HG03439 (cell line): ENCODE measurements at regions not wholly inside any gene's neighbourhood (a gene's known extent, or its start where the extent isn't known, plus 50 kb on each side); places are given as distances from the start of the nearest gene placed in this dataset.

Experiments used
- ATAC-seq: cut with Tn5 transposase; IDR thresholded peaks from one replicate; pipeline ENCODE4 v1.9.1; 2021; ENCODE audit warnings: mild to moderate bottlenecking, moderate library complexity; ENCODE audit not compliant: unreplicated experiment

DNA sequence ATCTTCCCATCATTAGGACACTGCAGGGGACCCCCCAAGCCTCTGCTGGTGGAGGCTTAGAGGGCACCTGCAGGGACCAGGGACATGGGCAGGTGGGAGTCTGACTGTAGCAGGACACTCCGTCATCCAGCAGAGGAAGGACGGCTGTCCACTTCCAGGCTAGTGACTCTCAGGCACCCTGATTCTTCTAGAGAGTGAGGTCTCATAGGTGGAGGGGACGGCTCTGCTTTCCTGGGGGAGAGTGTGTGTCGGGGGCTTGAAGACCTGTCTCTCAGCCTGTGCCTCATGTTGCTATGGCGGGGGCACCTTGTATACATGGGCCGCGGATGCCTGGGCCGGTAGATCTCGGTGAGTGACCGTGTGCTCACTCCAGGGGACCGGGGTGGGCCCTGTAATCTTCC lies 1116.6 kb downstream of the BRD1 start:
- no peak for ATAC-seq

DNA sequence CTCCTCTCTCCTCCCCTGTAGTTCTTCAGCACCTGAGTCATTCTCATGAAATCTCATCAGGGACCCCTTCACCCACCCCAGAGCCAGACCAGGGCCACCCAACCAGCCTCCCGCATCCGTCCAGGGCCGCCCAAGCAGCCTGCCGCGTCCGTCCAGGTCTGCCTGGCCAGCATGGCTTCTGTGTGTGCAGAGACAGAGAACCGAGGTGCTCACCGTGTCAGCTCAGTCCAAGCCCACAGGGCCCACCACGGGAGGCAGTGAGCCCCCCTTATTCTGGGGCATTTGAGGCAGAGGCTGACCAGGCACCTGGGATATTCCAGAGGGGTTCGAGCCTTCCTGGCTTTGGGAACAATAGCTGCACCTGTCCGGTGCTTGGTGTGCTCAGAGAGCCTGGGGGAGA lies 1117.3 kb downstream of the BRD1 start:
- ATAC-seq = no peak

- no peak for ATAC-seq
Observed at GRCh38 chr22:48709976-48710375, 1117.7 kb downstream of the BRD1 start.

DNA sequence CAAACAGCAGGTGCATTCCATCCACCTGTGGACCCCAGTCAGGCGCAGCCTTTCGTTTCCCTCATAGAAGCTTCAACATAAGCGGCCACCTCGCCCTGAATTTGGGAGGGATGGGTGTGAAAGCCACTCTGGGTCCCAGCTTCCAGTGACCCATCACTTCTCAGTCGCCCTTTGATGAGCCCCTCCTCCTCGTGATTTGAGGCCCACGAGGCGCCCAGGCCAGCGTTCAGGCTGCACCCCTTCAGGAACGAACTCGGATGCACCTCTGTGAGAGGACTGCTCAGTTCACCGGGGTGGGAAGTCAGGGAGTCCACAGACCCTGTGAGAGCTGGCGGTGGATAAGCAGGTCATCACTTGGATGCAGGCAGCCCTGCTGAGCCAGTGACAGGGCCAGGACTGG lies 1118.2 kb downstream of the BRD1 start:
- ATAC-seq = no peak

GRCh38 chr22:48708558-48709245 lies 1119.0 kb downstream of the BRD1 start:
- ATAC-seq = no peak

- no peak for ATAC-seq
Observed at GRCh38 chr22:48707763-48708557, 1119.7 kb downstream of the BRD1 start.

GRCh38 chr22:48706934-48707762 lies 1120.5 kb downstream of the BRD1 start:
- ATAC-seq = no peak

GRCh38 chr22:48705917-48706605 lies 1121.6 kb downstream of the BRD1 start:
- no peak for ATAC-seq

- no peak for ATAC-seq
Observed at GRCh38 chr22:48705159-48705916, 1122.3 kb downstream of the BRD1 start.

GRCh38 chr22:48704335-48704734 lies 1123.3 kb downstream of the BRD1 start:
- ATAC-seq = no peak

GRCh38 chr22:48703265-48703941 lies 1124.3 kb downstream of the BRD1 start:
- ATAC-seq = no peak

GRCh38 chr22:48702573-48703264 lies 1125.0 kb downstream of the BRD1 start:
- ATAC-seq = no peak

DNA sequence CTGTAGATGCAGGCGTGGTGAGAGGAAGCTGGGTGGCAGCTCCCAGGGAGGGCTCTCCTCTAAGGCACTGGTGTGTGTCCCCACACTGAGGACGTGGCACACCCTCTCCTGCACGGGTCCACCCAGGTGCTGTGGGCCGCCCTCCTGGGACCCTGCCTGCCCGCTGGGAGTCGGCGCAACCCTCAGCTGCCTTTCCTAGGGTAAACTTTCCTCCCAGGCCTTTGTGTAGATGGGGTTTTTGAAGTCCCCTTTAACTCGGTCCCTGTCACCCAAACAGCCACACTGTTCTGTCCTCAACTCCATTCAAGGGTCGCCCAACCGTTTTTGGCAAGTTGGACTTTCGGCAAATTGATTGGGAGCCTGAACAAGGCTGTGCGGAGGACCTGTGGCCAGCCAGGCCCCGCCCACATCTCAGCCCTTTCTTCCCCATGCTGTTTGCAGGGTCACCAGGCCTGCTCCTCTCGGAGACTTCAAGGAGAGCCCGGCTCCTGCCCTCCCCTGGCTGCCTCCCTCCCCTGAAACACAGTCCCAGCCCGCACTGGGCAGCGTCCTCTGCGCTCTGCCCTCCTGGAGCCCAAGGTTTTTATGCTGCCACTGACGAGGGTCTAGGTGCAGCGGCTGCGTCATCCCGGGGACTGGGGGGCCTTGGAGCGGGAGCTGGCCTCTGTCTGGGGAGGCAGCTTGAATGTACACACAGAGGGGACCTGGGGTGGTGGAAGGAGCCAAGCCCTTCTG lies 1126.2 kb downstream of the BRD1 start:
- no peak for ATAC-seq

DNA sequence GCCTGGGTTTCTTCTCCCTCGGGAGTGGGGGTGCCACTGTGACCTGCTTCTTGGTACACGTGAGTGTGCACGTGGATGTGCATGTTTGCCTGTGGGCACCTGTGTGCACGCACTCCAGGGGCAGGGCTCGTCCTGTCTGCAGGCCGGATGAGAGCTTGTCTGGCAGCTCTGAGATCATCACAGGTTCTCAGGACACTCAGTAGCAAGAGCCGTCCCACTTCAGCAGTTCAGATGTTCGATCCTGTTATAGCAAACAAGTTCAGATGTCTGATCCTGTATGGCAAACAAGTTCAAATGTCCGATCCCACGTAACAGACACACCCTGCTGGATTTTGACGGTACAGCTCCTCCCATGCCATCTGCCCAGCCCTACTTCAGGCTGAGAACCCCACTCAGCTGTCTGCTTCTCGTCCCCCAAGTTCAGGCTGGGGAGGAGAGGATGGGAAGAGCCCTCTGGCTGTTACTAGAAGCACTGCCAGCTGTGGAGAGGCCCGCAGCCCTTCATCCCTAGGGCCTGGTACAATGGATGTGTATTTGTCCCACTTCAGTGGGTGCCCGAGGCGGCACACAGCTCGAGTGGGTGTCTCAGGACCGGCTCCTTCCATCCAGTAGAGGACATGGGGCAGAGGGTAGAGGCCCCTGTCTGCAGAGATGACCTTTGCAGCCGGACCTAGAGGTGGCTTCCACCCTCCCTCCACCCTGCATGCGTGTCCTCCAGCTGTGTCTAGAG lies 1126.9 kb downstream of the BRD1 start:
- no peak for ATAC-seq

- no peak for ATAC-seq
Observed at GRCh38 chr22:48700180-48700565, 1127.5 kb downstream of the BRD1 start.

DNA sequence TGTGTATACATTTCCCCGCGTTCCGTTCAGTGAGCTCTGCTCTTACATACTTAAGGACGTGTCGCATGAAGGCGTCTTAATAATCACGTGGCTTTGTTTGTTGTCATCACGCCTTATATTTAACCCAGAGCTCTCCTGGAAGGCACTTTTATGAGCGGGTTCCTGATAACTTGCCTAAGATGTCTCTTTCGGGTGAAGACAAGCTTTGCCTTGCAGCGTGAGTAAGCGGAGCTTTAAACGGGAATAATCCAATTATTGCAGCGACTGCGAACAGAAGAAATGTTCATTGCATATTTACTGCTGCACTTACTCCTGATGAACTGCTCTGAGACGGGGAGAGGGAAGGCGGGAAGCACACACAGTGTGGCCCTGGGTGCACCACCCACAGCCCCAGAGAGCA lies 1128.2 kb downstream of the BRD1 start:
- no peak for ATAC-seq

GRCh38 chr22:48698618-48699017 lies 1129.1 kb downstream of the BRD1 start:
- ATAC-seq = no peak
